ENCODE measurements at regions not wholly inside any gene's neighbourhood (a gene's known extent, or its start where the extent isn't known, plus 50 kb on each side); places are given as distances from the start of the nearest gene placed in this dataset.

- H3K4me3 Mint-ChIP-seq: no peak overlapping the region
- H3K36me3 Mint-ChIP-seq (ENCODE audit: low read depth): no peaks in the 10 kb centered on the region
- no peak for TF ChIP-seq CTCF (conservative IDR thresholded peaks at IDR 0.05)
- DNase-seq (ENCODE audit: low read depth, low spot score): no peak
- H3K4me1 Mint-ChIP-seq: no peaks in the 10 kb centered on the region
- no peak overlapping the region for H3K27ac Mint-ChIP-seq (ENCODE audit: unreplicated experiment)
- peaks cover 9% of the 10 kb centered on the region for H3K9me3 Mint-ChIP-seq
- no peaks in the 10 kb centered on the region for H3K27me3 Mint-ChIP-seq (ENCODE audit: low read depth)
Observed at GRCh38 chr20:60371384-60371783, 413.2 kb downstream of the CDH26 start.

GRCh38 chr20:60372275-60372674 is 414.1 kb downstream of the CDH26 start:
- Mint-ChIP-seq H3K27ac (ENCODE audit: unreplicated experiment) (no peak overlapping the region), H3K4me1 (no peaks in the 10 kb centered on the region), H3K27me3 (ENCODE audit: low read depth) (peaks cover 7% of the 10 kb centered on the region), H3K36me3 (ENCODE audit: low read depth) (no peaks in the 10 kb centered on the region), H3K4me3 (no peak overlapping the region), H3K9me3 (peaks cover 9% of the 10 kb centered on the region)
- no peak for DNase-seq (ENCODE audit: low read depth, low spot score)
- TF ChIP-seq CTCF (conservative IDR thresholded peaks at IDR 0.05): no peak

- Mint-ChIP-seq H3K27ac (ENCODE audit: unreplicated experiment) (no peak overlapping the region), H3K4me1 (no peaks in the 10 kb centered on the region), H3K36me3 (ENCODE audit: low read depth) (no peaks in the 10 kb centered on the region), H3K27me3 (ENCODE audit: low read depth) (peaks cover 8% of the 10 kb centered on the region), H3K9me3 (peaks cover 9% of the 10 kb centered on the region), H3K4me3 (no peak overlapping the region)
- no peak for TF ChIP-seq CTCF (conservative IDR thresholded peaks at IDR 0.05)
- DNase-seq (ENCODE audit: low read depth, low spot score): no peak
Observed at GRCh38 chr20:60372822-60373221, 414.6 kb downstream of the CDH26 start.

GRCh38 chr20:60378620-60379019 is 420.4 kb downstream of the CDH26 start:
- TF ChIP-seq CTCF (conservative IDR thresholded peaks at IDR 0.05): no peak
- Mint-ChIP-seq H3K36me3 (ENCODE audit: low read depth) (peaks cover 4% of the 10 kb centered on the region), H3K27me3 (ENCODE audit: low read depth) (peaks cover 12% of the 10 kb centered on the region), H3K4me1 (no peaks in the 10 kb centered on the region), H3K27ac (ENCODE audit: unreplicated experiment) (no peak overlapping the region), H3K4me3 (no peak overlapping the region), H3K9me3 (peaks cover 3% of the 10 kb centered on the region)
- no peak for DNase-seq (ENCODE audit: low read depth, low spot score)

- Mint-ChIP-seq H3K4me3 (no peak overlapping the region), H3K4me1 (no peaks in the 10 kb centered on the region), H3K27ac (ENCODE audit: unreplicated experiment) (no peak overlapping the region), H3K36me3 (ENCODE audit: low read depth) (peaks cover 7% of the 10 kb centered on the region), H3K9me3 (peaks cover 7% of the 10 kb centered on the region), H3K27me3 (ENCODE audit: low read depth) (peaks cover 13% of the 10 kb centered on the region)
- TF ChIP-seq CTCF (conservative IDR thresholded peaks at IDR 0.05): no peak
- DNase-seq (ENCODE audit: low read depth, low spot score): no peak
Observed at GRCh38 chr20:60381643-60382400, 423.6 kb downstream of the CDH26 start.

All from neural crest cell (in vitro differentiated cells).